Ascending aorta (tissue), 2 donors: ENCODE measurements at regions not wholly inside any gene's neighbourhood (a gene's known extent, or its start where the extent isn't known, plus 50 kb on each side); places are given as distances from the start of the nearest gene placed in this dataset.

Source experiments
- DNase-seq, 2 donors: peaks; one replicate each; pipeline ENCODE4 v3.0.0-alpha.2; 2019; ENCODE audit warnings: low spot score in 2 of 2
- H3K27ac ChIP-seq, 2 donors: fragments of 200-600 bp; sonication (generic); one replicate each; pipeline ENCODE4 v1.5.1; 2016 to 2017; ENCODE audit warnings: mild to moderate bottlenecking in 1 of 2
- H3K27me3 ChIP-seq: fragments of 200-600 bp; sonication (generic); one replicate; pipeline ENCODE4 v1.5.1; 2017
- H3K36me3 ChIP-seq, 2 donors: fragments of 200-600 bp; sonication (generic); one replicate each; pipeline ENCODE4 v1.5.1; 2016
- H3K4me1 ChIP-seq, 2 donors: fragments of 200-600 bp; sonication (generic); one replicate each; pipeline ENCODE4 v1.5.1; 2016 to 2017; ENCODE audit warnings: mild to moderate bottlenecking in 1 of 2
- H3K4me3 ChIP-seq, 2 donors: fragments of 200-600 bp; sonication (generic); one replicate each; pipeline ENCODE4 v1.5.1; 2016 to 2017; ENCODE audit warnings: mild to moderate bottlenecking in 1 of 2
- H3K9me3 ChIP-seq, 2 donors: fragments of 200-600 bp; sonication (generic); one replicate each; pipeline ENCODE4 v1.5.1; 2016
- CTCF ChIP-seq, 3 experiments: fragments of 200-600 bp in 2 of 3; fragments of 450-650 bp in 1 of 3; sonication (generic) in 2 of 3; IDR thresholded peaks; one replicate each; pipeline ENCODE4 v1.5.1; 2016 to 2019; ENCODE audit warnings: antibody characterized with exemption in 3 of 3, mild to moderate bottlenecking in 1 of 3, moderate library complexity in 1 of 3
- intact Hi-C: fragments of 100-400 bp; cut with DNase I; formaldehyde crosslinking; loops from one replicate; pipeline ENCODE4 v1.15.1; 2023

GRCh38 chr4:151822331-151822730, 61.5 kb upstream of the GATB start:
- TF ChIP-seq CTCF (IDR thresholded peaks at IDR 0.05) = no peak
- H3K4me1 ChIP-seq = no peaks in the 10 kb centered on the region
- H3K9me3 ChIP-seq = no peaks in the 10 kb centered on the region
- no peak overlapping the region for H3K27ac ChIP-seq
- intact Hi-C loops = no loop called here
- no peak overlapping the region for H3K4me3 ChIP-seq
- no peak for DNase-seq
- no peaks in the 10 kb centered on the region for H3K36me3 ChIP-seq
- H3K27me3 ChIP-seq = no peaks in the 10 kb centered on the region

- intact Hi-C loops = no loop called here
- no peak overlapping the region for H3K27ac ChIP-seq
Observed at GRCh38 chr4:151820004-151820403, 59.2 kb upstream of the GATB start.

GRCh38 chr4:151811403-151811802, 50.6 kb upstream of the GATB start:
- Histone ChIP-seq H3K4me3 (no peak overlapping the region), H3K27ac (no peak overlapping the region), H3K4me1 (no peaks in the 10 kb centered on the region), H3K9me3 (no peaks in the 10 kb centered on the region), H3K27me3 (no peaks in the 10 kb centered on the region), H3K36me3 (no peaks in the 10 kb centered on the region)
- no peak for DNase-seq
- intact Hi-C loops = no loop called here
- TF ChIP-seq CTCF (IDR thresholded peaks at IDR 0.05) = no peak

More at GRCh38 chr4:151820004-151820403, 59.2 kb upstream of the GATB start:
- TF ChIP-seq CTCF (IDR thresholded peaks at IDR 0.05) = no peak
- Histone ChIP-seq H3K9me3 (no peaks in the 10 kb centered on the region), H3K4me1 (no peaks in the 10 kb centered on the region), H3K36me3 (no peaks in the 10 kb centered on the region), H3K27me3 (no peaks in the 10 kb centered on the region), H3K4me3 (no peak overlapping the region)
- DNase-seq = no peak
